GM21717 (cell line): ENCODE measurements at regions not wholly inside any gene's neighbourhood (a gene's known extent, or its start where the extent isn't known, plus 50 kb on each side); places are given as distances from the start of the nearest gene placed in this dataset.

Experiments
- ATAC-seq: cut with Tn5 transposase; IDR thresholded peaks from one replicate; pipeline ENCODE4 v1.9.1; 2021; ENCODE audit warnings: mild to moderate bottlenecking, moderate library complexity; ENCODE audit not compliant: unreplicated experiment

- no peak for ATAC-seq
Measured at GRCh38 chr3:56902468-56903160, 100.9 kb upstream of the ARHGEF3 start.

DNA sequence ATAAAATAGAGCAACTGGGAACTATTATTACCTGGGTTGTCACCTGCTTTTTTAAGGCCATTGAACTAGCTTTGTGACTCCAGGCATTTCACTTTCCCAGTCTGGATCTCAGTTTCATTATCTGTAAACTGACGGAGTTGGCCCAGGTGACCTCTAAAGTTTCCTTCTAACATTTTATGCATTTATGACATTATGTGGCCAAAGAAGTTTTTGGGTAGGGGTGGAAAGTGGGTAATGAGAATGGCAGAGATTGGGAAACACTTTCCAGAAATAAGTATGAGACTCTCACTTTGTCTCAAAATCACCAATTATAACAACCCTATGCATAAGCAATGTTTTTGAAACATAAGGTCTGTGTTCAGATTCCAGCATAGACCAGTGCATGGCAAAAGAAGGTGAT lies 99.1 kb upstream of the ARHGEF3 start:
- ATAC-seq: no peak

DNA sequence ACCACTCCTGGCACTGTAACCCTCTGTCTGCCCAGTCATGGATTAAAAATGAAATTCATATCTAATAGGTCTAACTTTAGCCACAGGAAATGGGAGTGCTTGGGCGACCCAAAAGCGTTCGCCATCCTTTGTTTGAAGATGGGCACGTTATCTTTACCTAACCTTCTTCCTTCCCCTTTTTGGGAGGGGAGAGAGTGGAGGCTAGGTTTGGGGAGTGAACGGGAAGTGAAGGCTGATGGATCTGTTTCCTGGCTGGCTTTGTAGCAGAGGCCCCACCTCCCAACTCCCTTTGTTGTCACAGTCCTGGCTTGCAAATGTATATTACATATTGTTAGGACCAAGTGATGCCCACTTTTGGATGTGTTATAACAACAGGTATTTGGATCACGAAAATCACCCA lies 98.1 kb upstream of the ARHGEF3 start:
- ATAC-seq: no peak

DNA sequence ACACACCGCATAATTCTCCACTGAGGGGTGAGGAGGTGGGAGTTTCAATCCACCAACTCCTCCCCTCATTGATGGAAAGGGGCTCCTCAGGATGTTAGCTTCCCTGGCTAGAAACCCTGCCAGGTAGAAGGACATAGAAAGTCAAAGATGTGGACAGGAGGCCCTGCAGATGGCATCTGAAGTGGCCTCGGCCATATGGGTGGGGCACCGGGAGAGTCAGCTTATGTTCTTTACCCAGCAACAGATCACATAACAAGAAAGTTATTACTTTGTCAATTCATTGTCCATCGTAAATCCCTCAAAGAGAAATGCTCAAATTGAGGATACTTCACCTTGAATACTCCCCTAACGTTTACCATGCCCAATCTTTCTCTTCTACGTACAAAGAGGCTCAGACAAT lies 97.3 kb upstream of the ARHGEF3 start:
- no peak for ATAC-seq

DNA sequence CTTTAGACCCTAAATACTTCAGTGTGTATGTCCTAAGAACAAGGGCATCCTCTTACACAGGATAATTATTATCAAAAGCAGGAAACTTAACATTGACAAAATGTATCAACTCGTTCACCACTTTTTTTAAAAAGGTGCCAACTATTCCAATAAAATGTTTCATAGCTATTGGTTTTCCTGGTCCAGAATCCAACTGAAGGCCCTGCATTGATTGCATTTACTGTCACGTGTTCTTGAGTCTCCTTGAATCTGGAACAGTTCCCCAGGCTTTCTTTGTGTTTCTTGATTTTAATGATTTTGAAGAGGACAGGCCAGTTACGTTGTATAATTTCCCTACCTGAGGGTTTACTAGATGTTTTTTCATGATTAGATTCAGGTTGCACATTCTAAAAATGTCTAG lies 94.6 kb upstream of the ARHGEF3 start:
- no peak for ATAC-seq

DNA sequence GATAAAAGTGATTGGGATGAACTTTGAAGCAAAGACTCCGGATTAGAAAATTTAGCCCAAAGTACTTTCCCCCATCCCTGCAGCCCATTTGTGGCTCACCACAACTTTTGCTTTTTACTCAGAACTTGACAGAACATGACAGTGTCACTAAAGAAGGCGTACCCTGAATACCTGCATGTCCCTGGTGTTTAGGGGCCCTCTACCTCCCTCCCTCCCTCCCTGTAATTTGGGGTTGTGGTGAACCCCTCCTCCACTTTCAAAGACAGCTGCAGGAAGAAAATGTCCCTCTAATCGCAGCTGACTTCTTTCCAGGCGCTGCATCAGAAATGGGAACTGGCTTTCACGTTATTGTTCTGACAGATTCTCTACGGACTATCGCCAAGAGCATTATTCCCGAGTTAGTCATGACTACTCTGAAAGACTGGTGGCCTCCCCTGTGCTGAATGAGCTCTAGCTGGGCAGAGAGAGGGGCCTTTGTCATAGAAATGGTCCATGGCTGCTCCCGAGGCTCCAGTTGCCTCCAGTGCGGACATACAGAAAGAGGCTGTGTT lies 93.2 kb upstream of the ARHGEF3 start:
- ATAC-seq: no peak

DNA sequence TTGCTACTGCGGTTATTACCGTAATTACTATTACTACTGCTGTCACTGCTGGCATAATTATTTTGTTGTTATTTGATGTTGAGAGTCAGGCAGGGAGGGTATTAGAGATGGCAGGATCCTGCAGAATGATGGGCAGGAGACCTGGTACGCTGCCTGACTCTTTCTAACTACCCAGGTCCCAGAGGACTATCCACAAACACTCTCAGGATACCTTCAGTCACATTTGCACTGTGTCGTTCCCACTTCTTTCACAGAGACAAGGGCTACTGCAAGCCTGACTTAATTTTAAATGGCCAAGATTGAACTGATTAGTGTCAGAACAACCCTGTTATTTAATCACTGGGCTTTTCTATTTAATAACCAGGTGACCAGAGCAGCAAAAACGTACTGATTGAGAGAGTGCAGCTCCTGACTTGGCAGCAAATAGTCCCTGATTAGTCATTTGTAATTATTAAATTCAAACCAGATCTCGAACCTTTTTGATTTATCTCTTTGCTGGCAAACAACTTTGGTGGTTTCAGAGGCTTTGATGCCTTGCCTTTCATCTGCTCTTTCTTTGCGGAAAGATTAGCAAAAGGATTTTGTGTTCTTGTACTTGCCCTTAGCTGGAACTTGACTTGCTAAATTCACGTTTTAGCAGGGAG lies 88.8 kb upstream of the ARHGEF3 start:
- ATAC-seq: no peak

DNA sequence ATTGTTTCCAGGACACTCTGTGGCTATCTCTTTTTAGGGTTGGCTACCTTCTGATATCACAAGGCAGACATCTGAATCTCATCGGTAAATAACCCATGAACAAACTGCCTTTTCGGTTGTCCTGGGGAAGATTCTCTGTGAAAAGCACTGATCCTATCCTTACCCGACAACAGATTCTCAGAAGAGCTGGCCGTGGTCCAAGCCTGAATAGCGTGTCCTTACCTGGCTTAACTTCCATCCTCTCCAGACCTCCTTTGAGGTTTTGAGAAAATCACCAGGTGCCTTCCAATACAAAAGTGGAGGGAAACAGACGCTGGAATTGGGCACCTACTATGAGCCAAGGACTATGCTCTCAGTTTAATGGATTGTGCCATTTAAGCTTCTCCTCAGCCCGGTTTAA lies 87.4 kb upstream of the ARHGEF3 start:
- no peak for ATAC-seq

DNA sequence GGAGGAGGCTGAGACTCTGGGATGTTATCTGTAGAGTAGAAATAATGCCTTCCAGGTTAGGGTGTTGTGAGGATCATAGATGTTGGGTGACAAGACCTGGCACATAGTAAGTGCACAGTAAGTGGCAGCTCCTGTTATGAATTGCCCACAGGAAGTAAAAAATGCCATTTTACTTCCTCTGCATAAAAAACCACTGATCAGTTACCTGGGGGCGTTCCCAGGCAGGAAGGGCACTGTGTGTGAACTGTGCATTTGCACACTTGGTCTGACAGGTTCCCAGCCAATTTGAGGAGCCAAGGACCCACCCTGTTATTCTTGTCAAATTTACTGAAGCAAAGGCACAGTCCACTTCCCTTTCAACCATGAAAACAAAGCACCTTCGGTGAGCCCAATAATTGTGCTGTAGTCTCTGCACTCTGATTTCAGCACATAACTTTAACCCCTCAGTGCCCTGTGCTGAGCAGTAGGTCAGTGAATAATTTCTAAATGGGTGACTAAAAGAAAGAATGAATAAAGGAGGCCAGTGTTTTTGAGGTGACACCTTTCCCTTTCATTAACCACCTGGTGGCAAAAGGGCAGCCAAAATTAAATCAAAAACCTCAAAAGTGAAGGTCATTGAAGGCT lies 85.8 kb upstream of the ARHGEF3 start:
- ATAC-seq: no peak

GRCh38 chr3:56886314-56886713 lies 84.6 kb upstream of the ARHGEF3 start:
- ATAC-seq: no peak

- ATAC-seq: no peak
Measured at GRCh38 chr3:56885879-56886278, 84.1 kb upstream of the ARHGEF3 start.

DNA sequence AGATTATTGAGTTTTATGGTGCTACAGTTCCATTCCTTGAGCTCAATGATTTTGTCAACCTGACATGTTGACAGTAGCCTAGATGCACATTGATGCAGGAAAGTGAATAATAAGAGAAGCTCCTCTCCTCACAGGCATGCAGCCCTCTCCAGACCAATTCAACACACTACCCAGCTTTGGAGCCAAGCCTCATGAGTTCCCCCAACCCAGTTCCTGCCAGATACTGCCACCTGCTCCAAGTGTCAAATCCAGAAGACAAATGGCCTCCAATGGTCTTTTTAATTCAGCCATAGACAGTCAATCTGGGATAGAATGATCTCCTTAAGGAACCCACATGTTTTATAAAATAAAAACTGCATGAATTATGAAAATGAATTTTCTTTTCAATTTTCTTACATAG lies 83.7 kb upstream of the ARHGEF3 start:
- ATAC-seq: no peak

GRCh38 chr3:56884387-56884786 lies 82.6 kb upstream of the ARHGEF3 start:
- ATAC-seq: no peak

DNA sequence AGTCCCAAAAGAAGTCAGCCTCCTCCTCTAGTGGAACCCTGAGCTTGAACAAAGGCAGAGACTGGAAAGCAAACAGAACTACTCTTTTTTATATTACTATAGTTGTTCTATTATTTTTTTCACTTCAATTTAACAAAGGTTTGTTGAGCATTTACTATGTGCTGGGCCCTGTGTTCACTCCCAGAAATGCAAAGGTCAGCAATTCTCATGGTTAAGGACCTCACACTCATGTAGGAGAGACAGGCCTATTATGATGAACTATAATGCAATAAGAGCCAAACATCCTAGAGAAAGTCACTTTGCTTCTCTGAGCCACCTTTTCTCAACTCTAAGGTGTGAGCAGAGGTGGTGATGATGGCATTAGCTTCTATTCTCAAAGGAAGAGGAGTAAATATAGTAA lies 82.1 kb upstream of the ARHGEF3 start:
- ATAC-seq: no peak

DNA sequence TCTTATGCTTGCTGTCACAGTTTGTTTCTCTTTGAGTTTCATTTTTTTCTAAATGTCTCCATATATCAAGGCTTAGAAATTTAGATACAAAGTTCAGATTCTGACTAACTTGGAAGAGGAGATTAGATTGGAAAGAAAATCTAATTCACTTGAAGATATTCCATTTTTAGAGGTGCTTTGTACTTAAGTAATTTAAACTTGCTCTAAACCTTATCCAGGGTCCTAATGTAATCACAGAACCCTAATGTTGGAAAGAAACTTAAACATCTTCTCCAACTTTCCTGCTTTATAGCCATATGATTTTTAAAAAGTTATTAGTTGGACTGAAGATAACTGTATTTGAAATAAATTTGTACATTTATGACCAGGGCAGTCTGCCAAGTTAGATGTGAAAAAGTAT lies 81.1 kb upstream of the ARHGEF3 start:
- ATAC-seq: no peak

DNA sequence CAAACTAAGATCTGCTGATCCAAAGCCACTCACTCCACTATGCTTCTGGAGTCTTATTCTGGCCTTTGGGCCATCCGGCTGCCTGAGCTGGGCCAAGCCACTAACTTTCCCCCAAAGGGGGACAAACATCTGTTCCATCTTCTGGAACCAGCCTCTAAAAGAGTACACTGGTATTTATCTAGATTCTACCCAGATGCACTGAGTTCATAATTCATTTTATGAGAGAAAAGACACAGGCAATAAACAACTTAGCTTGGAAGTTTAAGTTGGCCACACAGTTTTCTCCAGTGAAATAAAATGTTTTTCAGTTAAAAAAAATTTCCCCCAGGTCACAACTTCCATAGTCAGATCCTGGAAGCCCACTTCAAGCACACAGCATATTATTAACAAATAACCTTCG lies 80.1 kb upstream of the ARHGEF3 start:
- ATAC-seq: no peak

DNA sequence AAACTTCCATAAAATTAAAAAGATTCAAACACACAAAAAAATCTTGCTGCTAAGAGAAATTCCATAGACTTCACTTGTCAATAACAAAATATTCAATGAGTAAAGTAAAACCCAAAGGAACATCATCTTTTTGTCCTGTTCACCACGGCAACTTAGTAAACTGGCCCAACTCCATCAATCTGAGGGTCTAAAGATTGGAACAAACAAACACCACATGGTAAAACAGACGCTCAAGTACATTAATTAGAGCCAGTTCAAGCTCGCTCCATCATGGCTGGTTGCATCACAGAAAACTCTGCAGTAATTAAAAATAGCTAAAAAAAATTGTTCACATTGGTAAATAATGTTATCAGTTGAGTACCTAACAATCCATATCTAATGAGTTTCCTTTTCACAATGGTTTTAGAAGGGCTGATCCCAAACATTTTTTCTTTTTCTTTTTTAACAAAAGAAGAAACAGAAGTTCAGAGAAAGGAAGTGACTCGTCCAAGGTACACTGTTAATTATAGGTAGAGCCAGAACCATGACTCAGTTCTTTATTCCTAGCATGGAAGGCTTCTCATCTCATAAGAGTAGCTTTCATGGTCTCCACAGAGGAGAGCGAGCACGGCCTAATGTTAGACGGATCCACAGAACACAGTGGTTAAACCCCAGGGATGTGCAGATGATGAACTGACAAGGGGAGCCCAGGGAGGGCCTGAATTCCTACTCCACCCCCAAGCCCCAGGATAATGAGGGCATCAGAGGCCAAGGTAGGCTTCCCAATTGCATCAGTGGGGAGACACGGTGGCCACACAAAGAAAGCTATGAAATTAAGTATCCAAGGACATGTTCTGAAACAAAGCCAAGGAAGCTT lies 79.2 kb upstream of the ARHGEF3 start:
- ATAC-seq: no peak

DNA sequence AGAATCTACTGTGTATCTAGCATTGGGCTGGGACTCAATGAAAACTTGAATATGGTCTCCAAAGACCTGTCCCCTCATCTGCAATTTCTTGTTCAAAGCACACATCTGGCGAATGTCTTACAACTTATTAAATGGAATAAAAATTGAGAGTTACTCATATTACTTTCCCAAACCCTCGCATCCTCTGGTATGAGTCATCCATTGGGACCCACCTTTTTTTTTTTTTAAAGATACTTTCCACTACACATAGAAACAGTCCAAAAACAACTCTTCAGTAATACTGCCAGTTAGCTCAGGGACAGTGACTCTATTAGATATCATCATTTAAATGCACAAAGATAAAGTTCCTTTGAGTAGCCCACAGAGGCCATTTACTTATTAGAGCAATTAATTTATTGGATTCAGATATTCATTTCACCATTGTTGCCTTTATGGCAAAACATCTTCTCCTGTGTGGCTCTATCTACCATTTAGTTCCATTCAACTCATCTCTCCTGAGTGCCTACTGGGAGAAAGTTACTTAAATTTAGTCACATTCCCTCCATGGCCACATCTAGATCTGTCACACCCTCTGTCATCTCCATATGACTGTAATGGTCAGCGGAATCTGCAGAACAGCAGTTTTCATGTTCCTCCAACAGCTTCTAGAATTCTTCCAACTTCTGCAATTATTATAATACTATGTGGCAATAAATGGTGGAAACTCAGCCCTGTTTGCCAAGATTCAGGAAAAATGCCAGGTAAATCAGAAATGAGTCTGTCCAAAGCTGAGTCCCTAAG lies 77.9 kb upstream of the ARHGEF3 start:
- ATAC-seq: no peak

GRCh38 chr3:56878074-56878473 lies 76.3 kb upstream of the ARHGEF3 start:
- ATAC-seq: no peak

DNA sequence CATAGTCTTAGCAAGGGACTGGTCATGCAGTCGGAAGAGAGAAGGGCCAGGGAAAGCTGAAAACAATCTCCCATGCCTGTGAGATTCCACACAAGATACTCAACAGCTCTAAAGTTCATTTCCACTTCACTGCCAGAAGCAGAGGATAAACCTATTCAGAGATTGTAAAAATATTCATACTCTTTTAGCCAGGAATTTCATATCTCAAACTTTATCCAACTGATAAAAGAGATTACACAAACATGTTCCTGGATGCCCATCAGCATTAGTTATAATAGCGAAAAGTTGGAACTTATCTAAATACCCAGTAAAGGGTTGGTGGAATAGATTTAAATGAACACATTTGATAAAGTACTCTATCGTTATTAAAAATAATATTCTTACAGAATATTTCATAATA lies 75.2 kb upstream of the ARHGEF3 start:
- no peak for ATAC-seq

DNA sequence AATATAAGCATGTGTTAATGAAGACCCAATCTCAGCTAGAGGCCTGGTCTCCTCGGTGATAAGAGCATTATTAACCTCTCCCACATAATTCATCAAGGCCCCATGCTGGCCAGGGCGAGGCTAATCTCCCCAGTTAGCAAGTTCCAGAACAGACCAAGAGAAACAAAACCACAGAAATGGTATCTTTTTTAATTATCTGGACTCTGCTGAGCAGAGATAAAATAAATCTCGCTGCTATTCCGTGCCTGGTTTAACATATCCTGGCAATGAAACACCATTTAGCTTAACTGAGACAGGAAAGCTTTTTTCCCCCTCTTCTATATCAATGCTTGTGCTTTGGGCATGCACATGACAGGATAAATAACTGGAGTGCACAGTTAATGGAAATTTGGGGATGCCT lies 72.5 kb upstream of the ARHGEF3 start:
- no peak for ATAC-seq
